HG03060 (cell line): ENCODE measurements at regions not wholly inside any gene's neighbourhood (a gene's known extent, or its start where the extent isn't known, plus 50 kb on each side); places are given as distances from the start of the nearest gene placed in this dataset.
A peak's percentile ranks its signal among the peaks of the same experiment; 100 is the strongest.

Experiments
- ATAC-seq: cut with Tn5 transposase; IDR thresholded peaks from one replicate; pipeline ENCODE4 v1.9.1; 2021; ENCODE audit warnings: low read depth, moderate number of reproducible peaks; ENCODE audit not compliant: unreplicated experiment

DNA sequence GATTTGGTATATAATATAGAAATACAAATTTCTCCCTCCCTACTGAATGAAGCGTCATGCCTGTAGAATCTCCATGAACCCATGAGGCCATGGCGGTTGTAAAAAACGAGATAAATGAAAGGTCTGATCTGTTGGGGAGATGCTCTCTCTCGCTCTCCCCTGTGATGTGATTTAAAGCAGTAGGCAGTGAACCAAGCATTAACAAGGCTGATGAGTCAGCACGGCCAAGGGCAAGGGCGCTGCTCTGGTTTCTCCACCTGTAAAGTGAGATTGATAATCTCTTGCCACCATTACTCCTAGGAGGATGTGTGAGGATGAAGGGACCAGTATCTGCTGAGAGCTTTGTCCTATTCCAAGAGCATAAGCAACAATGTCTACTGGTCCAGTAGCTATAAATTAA, 553.3 kb downstream of the CMPK2 start:
- ATAC-seq, result no peak

DNA sequence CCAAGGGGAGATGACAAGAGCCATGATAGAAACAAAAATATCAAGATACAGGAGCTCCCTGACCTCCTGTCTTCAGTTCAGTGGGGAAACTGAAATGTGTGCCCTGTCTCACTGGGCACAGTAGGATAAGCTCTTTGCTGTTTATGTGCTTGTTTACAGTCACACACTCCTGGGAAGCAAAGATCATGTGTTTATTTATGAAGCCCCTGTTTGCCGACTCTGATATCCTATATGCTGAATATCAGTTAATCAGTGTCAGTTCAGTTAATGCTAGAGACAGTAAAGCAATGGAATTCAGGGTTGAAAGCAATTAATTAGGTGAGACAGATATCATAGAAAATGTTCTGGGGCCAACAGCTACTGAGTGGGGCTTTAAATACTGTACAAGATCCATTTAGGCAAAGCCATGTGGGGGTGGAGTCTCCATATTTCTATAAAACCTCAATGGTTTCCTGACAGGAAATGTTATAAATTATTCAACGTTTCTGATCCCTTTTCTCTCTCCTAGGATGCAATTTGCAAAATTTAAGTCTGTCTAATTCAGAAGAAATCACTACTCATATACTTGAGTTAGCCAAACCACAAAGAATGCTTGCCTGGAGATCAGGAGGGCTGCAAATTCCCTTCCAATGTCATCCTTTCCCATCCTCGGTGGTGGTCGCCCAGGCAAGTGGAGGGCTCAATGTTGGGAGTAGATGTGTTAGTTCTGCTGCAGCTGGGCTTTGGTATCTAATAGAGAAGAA, 551.3 kb downstream of the CMPK2 start:
- no peak for ATAC-seq

DNA sequence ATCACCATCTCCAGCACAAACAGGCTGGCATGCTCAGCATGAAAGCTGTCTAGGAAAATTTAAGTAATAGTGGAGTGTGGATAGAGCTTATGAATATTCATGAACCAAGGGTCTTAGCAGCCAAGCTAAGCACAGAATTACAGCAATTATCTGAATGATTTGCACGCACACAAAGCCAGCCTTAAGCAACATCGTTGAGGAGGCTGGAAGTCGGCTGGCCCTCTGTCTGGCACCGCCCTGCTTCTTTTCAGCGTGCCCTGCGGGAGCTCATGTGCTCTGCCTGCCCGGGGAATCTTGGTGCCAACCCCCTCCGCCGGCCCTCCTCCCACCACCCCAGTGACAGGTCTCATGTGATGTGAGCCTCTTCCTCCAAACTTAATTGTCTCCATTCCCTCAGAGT, 540.1 kb downstream of the CMPK2 start:
- no peak for ATAC-seq

DNA sequence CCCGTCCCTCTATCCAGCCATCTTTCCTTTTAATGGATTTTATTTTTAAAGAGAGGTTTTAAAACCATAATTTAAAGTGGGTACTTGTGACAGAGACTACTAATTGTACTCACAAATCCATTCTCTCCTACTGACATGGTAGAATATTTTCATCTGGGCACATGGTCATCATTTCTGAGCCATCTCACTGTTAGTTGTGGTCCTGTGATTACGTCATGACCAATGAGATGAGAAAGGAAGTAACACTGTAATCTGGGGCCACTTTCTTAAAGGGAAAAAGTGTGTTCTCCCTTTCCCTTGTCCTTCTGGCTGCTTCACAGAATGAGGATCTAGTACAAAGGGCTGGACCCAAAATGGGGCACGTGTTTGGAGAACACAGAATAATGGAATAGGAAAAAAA, 538.7 kb downstream of the CMPK2 start:
- ATAC-seq, result no peak

DNA sequence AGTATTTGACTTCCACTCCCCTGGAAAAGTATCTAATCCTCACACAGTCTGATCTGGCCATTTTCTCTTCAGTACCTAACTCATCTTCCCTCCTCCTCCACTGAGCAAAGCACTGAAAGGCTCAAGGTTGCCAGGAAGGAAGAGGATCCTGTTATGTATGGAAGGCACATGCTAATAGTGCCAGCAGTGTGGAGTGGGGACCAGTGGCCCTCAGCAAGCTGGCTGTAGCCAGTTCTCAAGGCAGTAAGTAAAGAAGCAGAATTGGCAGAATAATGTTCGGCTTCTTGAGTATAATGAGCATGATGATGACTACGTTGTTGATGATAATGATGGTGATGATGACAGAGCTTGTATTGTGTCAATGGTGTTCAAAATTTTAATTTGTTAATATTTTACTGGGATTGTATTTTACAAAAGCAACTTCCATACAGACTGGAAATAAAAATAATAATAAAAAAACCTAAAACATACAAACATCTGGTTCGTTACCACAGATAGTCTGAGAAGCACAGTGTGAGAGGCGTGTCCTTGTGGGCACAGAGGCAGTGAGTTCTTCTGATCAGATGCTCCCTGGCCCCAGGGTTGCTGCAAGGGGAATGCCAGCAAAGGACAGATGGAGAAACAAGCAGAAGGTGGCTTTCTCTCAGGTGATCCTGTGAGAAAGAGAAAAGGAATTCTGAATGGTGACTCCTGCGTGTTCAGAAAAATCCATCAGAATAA, 528.8 kb downstream of the CMPK2 start:
- no peak for ATAC-seq

DNA sequence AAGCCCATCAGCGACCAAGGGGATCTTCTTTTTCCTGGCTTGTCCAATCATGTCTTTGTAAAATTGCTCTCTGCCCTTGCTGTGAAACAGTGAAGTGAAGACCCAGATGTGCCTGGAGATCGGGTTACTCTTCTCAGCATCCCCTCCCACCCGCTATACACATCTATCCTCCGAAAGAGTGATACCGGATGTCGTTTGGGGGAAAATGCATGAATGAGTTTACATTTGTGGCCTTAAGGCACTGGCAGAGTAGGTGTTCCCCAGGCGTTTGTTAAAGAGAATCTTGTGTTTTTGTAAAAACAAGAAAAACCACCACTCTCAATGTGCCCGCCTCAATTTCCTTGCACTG, 528.3 kb downstream of the CMPK2 start:
- ATAC-seq, result no peak

DNA sequence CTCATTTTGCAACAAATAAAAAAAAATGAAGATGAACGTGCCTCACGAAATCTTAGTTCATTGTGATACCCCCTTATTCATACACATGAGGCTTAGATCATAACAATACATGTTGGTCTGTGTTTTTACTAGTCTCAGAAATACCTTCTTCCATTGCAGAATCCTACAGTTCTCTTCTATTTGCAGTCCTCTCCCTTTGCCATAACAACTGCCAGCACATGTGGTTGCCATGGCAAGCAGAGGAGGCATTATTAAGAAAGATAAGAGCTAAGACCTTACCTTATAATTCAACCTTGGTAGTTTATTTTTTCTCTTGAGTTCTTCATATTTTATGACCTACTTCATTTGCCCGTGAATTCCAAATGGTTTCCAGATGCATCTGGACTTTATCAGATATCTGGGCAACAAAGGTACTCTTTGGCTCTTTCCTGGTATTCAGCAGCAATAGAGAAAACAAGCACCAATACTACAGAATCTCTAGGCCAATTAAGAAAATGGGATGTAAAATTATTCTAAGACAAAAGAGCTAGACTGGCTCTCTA, 524.0 kb downstream of the CMPK2 start:
- no peak for ATAC-seq

DNA sequence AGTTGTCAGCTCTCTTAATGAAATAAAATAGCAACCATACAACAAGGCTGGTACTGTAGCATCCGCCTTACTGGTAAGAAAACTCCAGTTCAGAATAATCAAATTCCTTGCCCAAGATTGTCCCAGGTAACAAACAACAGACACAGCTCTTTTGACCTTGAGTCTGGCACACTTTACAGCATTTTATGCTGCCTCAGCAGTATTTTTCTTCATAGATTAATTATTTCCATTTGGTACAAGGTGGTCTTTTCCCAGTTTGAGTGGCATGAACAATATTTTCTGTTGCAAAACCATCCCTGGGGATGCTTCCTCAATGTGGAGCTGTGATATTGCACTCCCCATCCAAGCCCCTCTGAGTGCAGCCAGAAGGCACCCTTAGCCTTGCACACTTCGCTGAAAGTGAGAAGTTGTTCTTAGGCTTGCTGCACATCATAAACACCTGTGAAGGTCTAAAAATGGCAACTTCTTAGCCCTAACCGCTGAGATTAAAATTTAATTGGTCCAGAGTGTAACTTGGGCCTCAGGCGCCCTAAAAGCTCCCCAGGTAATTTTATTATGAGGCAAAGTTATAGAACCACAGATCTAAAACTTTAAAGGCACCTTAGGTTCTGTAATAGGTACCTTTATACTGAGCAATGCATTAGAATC, 523.3 kb downstream of the CMPK2 start:
- ATAC-seq, result no peak

DNA sequence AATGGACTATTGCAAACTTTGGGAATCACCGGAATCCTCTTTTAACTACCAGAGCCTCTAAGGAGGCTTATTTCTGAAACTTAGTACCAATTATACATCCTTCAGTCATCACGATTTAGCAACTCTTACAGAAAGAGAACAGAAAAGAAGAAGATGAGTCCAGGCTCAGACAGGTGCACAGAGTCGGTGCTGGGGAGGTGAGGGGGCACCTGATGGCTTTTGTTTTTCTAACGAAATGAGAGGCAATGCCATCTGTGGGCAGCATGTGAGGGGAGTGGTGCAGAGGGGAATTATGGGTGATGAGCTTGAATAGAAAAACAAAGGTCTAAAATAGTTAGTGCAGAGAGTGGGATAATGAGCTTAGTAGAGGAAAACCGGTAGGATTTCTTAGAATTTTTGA, 522.6 kb downstream of the CMPK2 start:
- ATAC-seq, result no peak

DNA sequence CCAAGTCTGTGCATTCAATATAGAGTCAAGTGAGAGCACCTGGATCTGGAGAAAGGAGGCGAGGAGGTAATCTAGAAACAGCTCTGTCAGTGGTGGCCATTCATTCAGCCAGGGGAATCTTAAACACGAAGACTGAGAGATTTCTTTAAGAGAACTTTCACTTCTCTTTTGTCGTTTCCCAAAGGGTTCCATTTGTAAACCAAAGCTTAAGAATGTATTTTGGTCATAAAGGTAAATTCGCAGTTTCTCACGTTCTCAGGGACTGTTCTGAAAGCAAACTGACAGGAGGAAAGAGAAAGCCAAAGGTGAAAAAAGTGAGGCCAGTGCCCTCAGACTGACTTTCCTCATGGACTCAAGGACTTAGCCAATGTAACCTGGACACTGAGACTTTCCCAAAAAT, 513.5 kb downstream of the CMPK2 start:
- ATAC-seq, result peak; percentile 80

DNA sequence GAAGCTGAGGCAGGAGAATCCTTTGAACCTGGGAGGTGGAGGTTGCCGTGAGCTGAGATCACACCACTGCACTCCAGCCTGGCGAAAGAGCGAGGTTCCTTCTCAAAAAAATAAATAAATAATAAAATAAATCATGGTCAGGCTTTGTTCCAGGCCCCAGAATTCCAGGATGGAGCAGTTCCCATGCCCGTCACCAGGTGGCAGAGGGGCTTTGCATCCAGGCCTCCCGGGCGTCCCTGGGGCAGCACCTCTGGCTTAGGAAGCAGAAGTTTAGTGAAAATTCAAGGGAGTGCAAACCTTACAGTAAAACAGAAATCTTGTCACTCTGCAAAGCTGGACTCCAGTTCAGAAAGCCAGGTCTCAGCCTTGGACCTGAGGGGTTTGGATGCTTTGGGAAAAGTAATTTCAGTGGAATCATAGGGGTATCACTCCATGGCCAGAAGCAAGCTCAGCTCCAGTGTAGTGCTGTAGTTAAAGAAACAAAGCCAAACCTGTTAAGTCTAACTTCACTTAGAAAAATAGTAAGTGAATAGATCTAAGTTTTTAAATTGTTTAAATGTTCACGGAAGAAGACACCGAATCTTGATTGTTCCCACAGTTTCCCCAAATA, 512.7 kb downstream of the CMPK2 start:
- no peak for ATAC-seq

DNA sequence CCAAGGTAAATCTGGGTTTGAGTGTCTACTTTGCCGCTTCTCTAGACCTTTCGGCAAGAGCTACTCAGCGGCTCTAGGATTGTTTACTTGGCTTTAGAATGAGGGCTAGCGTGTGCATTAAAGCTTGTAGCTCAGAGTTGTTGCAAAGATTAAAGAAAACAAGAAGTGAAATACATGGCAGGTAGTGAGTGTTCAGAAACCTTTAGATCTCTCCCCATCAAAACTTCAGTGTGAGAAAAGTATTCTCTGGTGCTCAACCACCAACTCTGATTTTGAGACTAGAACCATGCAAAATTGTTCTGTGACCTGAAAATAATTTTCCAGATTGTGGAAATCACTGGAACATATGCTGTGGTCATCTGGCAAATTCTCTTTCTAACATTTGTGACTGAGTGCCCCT, 512.0 kb downstream of the CMPK2 start:
- peak; percentile 53 for ATAC-seq

DNA sequence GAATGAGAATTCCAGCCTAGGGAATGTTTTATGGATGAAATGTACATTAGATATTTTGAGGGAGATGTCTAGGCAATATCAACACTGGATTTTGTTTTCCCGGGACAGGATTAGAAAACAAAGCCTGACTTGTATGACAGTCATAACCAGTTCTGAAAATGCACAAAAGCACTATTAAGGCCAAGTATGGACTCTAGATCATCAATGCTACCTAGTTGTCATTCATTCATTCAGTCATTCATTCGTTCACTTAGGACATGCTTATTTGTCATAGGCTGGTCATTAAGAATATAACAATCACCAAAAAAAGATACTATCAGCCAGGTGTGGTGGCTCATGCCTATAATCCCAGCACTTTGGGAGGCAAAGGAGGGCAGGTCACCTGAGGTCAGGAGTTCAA, 511.2 kb downstream of the CMPK2 start:
- ATAC-seq, result no peak

DNA sequence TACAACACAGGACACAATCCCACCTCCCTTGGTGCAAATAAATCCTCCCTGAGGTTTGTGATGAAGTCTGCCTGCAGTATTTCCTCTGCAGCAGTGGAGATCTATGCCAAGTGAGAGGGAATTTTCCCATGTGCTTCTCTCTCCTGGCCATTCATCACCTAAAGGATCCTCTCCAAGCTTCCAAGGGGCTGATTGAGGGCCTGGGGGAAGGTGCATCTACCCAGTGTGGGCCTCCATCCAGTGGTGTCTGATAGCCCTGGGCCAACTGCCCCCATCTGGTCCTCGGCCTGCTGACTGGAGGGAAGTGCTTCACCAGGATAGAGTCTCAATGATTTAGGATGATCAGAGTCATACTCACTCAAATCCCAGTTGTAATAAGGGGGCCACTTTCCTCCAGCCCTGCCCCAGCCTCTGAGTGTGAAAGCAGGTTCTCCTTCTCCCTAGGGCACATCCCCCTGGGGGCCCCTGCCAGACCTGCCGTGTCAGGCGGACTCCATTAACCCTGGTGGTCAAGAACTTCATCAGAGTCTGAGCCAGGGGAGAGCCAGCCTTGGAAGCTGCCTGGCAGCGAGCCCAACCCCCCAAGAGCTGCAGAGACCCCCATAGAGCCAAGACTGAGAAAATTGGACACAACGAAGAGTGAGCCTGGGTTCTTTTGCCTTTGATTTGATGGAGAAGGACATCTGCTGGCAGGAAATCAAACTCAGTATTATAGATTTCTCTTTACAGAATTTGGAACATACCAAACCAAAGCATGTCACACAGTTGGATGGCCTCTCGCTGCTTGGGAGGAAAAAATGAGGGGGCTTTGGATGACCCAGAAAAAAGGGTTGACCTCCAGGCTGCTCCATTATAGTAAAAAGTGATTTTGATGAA, 509.6 kb downstream of the CMPK2 start:
- ATAC-seq, result no peak

DNA sequence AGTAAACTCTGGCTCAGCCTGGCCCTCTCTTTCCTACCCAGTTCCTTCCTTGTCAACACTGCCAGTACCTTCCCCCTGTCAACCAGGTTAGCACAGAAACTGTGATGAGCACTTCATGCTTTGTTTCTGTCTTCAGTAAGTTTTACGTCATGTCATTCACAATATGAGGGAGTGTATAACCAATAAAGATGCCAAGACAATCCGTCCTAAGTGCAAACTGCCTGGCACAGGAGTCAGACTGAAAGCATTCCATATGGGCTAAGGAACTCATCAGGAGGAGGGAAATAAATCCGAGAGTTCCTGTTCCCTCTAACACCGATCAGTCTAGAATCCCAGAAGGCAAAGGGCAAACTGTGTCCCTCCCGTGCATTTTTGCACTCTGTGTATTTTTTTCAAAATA, 507.2 kb downstream of the CMPK2 start:
- ATAC-seq, result no peak

DNA sequence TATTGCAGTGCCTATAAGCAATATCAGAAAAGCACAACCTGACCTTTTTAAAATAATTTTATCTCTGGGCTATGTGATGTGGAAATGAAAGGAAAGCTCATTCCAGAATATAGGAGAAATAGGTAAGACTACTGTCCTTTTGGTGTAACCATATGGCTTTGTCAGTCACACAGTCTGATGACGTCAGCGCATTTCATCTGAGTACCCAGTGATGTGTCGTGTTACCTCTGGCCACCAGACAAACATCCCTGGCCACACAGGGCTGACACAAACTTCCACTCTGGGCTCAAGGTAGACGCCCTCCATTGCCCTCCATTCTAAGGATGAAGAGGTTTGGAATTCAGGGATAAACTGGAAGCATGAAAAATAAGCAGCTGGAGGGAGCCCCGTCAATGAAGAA, 506.7 kb downstream of the CMPK2 start:
- no peak for ATAC-seq

DNA sequence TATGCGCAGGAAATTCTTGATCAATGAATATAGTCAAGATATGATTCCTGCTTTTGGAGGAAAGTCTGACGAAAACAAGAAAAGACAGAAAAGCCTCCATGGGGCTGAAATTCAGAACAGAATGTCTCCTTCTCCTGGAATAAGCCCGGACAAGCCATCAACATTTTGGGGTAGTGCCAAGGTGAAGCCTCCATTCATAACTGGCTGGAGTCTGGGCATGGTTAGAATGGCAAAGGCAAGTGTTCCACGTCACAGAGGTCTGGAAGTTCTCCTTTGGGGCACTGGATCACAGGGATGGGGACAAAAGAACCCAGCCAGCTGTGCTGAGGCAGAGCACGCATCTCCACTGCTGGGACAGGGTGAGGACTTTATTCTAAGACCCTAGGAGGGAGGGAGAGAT, 505.7 kb downstream of the CMPK2 start:
- ATAC-seq, result no peak

DNA sequence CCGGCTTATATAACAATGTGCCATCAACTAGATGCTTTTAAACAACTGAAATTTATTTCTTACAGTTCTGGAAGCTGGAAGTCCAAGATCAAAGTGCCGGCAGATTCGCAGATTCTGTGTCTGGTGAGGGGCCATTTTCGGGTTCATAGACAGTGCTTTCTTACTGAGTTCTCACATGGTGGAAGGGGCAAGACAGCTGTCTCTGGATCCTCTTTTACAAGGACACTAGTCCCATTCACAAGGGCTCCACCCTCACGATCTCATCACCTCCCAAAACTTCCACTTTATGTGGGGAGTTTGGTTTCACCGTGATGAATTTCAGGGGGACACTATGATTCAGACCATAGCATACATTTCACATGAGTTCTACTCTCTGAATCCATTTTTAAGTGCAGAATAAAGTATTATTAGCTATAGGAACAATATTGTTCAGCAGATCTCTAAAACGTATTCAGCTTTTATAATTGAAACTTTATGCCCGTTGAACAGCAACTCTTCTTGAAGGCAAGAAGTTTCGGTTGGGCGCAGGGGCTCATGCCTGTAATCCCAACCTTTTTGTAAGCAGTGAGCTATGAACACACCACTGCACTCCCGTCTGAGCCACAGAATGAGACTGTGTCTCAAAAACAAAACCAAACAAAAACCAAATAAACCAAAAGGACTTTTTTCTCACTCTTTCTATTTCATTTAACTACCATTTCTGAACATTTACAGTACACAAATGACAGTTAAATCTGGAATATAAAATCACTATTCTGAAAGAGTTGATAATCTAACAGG, 502.8 kb downstream of the CMPK2 start:
- no peak for ATAC-seq

DNA sequence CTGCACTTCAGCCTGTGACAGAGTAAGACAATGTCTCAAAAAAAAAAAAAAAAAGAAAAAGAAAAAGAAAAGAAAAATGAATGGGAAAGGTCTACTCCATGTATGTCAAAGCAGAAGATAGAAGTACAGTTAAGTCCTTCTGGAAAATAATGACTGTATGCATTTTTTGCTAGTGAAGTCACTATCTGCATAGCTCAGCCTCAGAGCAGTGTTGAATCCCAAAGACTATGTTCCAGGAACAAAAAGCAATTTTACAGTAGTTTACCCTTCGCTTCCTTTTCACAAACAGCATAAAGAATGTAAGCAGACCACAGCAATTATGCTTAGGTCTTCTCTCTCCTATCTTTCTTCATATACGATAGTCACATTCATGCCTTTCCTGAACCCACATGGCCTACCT, 497.4 kb downstream of the CMPK2 start:
- no peak for ATAC-seq

DNA sequence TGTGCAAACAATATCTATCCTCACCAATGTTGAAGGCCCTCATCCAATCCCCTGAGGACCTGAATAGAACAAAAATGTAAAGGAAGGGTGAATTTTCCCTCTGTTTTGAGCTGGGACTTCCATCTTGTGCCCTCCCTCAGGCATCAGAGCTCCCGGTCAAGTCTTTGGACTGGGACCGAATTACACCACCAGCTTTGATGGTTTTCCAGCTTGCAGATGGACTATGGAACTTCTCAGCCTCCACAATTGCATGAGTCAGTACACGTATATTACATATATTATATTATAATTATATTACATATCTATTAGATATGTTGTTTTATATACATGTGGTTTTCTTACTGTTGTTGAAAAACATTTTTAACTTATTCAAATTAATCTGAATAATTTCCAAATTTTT, 496.4 kb downstream of the CMPK2 start:
- no peak for ATAC-seq
